22Rv1 (cell line): ENCODE measurements at regions not wholly inside any gene's neighbourhood (a gene's known extent, or its start where the extent isn't known, plus 50 kb on each side); places are given as distances from the start of the nearest gene placed in this dataset.

Experiments
- CTCF ChIP-seq: fragments of 450-650 bp; IDR thresholded peaks from 2 replicates; pipeline ENCODE4 v1.5.1; 2017; ENCODE audit warnings: mild to moderate bottlenecking
- ZFX ChIP-seq: fragments of 450-650 bp; IDR thresholded peaks from 2 replicates; pipeline ENCODE4 v1.6.1; 2017; ENCODE audit warnings: antibody characterized with exemption, borderline replicate concordance

- no peak for TF ChIP-seq CTCF
- no peak for TF ChIP-seq ZFX
These were observed 160.5 kb downstream of the KLF13 start for GRCh38 chr15:31486906-31487695.
